SK-N-SH treated with all-trans-retinoic acid at 6 μM for 48 hours (cell line): ENCODE measurements at regions not wholly inside any gene's neighbourhood (a gene's known extent, or its start where the extent isn't known, plus 50 kb on each side); places are given as distances from the start of the nearest gene placed in this dataset.

Experiments used
- BACH2 ChIP-seq: fragments of 250-450 bp; sonication (Bioruptor Pico); IDR thresholded peaks from 2 replicates; pipeline ENCODE4 v1.9.0; 2021; ENCODE audit warnings: mild to moderate bottlenecking, borderline replicate concordance
- ISL1 ChIP-seq: fragments of 250-450 bp; sonication (Bioruptor Pico); IDR thresholded peaks from 2 replicates; pipeline ENCODE4 v2.1.2; 2022; ENCODE audit warnings: mild to moderate bottlenecking, moderate library complexity
- PPARA ChIP-seq: fragments of 250-450 bp; sonication (Bioruptor Pico); IDR thresholded peaks from 2 replicates; pipeline ENCODE4 v1.5.0; 2020; ENCODE audit warnings: mild to moderate bottlenecking, borderline replicate concordance
- TOX ChIP-seq: fragments of 250-450 bp; sonication (Bioruptor Pico); IDR thresholded peaks from 2 replicates; pipeline ENCODE4 v1.8.0; 2021; ENCODE audit warnings: mild to moderate bottlenecking, moderate library complexity, borderline replicate concordance
- ZFP3 ChIP-seq: fragments of 250-450 bp; sonication (Bioruptor Pico); IDR thresholded peaks from 2 replicates; pipeline ENCODE4 v1.5.0; 2020; ENCODE audit warnings: mild to moderate bottlenecking, moderate library complexity
- ZFP30 ChIP-seq: fragments of 450-650 bp; formaldehyde crosslinking; IDR thresholded peaks from 2 replicates; pipeline ENCODE4 v1.5.0; 2022; ENCODE audit warnings: mild to moderate bottlenecking, moderate library complexity

DNA sequence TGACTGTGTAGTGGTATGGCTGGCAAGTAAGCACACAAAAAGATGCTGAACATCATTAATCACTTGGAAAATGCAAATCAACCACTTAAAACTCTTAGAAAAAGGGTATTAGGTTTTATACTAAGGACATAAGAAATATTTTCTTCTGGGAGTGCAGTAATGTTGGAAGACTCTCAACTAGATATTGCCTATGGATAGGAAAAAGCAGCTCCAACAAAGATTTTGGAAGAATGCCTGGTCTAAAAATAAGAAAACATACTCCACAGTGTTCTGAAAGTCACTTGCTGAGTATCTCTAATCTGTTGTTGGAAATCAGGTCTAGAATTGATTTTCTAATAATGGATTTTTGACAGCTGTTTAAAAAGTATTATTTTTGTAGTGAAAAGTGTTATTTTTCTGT, 50.8 kb upstream of the PHYHIPL start:
- no peak for TF ChIP-seq TOX (CRISPR knock-in tag)
- TF ChIP-seq ZFP3 (CRISPR knock-in tag), result no peak
- TF ChIP-seq BACH2 (CRISPR knock-in tag), result no peak
- TF ChIP-seq ZFP30 (CRISPR knock-in tag), result no peak
- no peak for TF ChIP-seq ISL1
- TF ChIP-seq PPARA (CRISPR knock-in tag), result no peak
